Ovary (tissue), 7 donors: ENCODE measurements at regions not wholly inside any gene's neighbourhood (a gene's known extent, or its start where the extent isn't known, plus 50 kb on each side); places are given as distances from the start of the nearest gene placed in this dataset.

Source experiments
- DNase-seq, 5 donors: peaks; one replicate each; pipeline ENCODE4 v3.0.0-alpha.2; 2019 to 2020
- H3K27ac ChIP-seq, 2 donors: fragments of 200-600 bp; one replicate each; pipeline versions ENCODE4 v1.5.1 to v1.8.0; 2019 to 2022
- H3K27me3 ChIP-seq: fragments of 200-600 bp; one replicate; pipeline ENCODE4 v1.8.0; 2022
- H3K36me3 ChIP-seq: fragments of 200-600 bp; sonication (generic); one replicate; pipeline ENCODE4 v1.5.1; 2019
- H3K4me1 ChIP-seq: one replicate; pipeline ENCODE4 v1.8.1; 2013; ENCODE audit warnings: mild to moderate bottlenecking, moderate library complexity; ENCODE audit not compliant: insufficient read depth
- H3K4me3 ChIP-seq: fragments of 200-600 bp; sonication (generic); one replicate; pipeline ENCODE4 v1.5.1; 2017
- H3K9me3 ChIP-seq, 2 donors: fragments of 200-600 bp in 1 of 2; sonication (generic) in 1 of 2; one replicate each; pipeline versions ENCODE4 v1.5.1 to v1.8.1; 2013 to 2019; ENCODE audit warnings: mild to moderate bottlenecking in 1 of 2, moderate library complexity in 1 of 2
- CTCF ChIP-seq, 3 donors: fragments of 450-650 bp in 2 of 3; fragments of 200-600 bp in 1 of 3; IDR thresholded peaks; one replicate each; pipeline versions ENCODE4 v1.5.1 to v1.8.0; 2016 to 2022; ENCODE audit warnings: antibody characterized with exemption in 3 of 3, mild to moderate bottlenecking in 1 of 3
- EP300 ChIP-seq: sonication (generic); formaldehyde crosslinking; IDR thresholded peaks from one replicate; pipeline ENCODE4 v1.6.1; 2017; ENCODE audit warnings: antibody characterized with exemption
- POLR2A ChIP-seq: fragments of 450-650 bp; IDR thresholded peaks from one replicate; pipeline ENCODE4 v1.6.1; 2017; ENCODE audit warnings: antibody characterized with exemption, mild to moderate bottlenecking, moderate library complexity
- WGBS, 3 donors: extraction: QIAGEN DNeasy Blood & Tissue Kit in 1 of 3; methylation state at CpG; one replicate each; pipeline versions ENCODE4 v1.1.5 to v1.1.7; 2013 to 2017; 5-methylcytosine and 5-hydroxymethylcytosine counted together
- intact Hi-C, 4 donors: fragments of 100-400 bp; cut with DNase I; formaldehyde crosslinking; loops; one replicate each; pipeline versions ENCODE4 v1.11.0 to v1.15.1; 2022 to 2023
- donor health status: DM: no; HTN: no; CAD: no; lungs with moderate emphysema.
- donor health status: DM: no; HTN: no; CAD: no.
- donor health status: Bipolar disorder and iron deficiency.
- donor health status: DM: no; HTN: no; CAD: no.
- donor health status: DM: yes; HTN: yes; CAD: no.

GRCh38 chr15:93469994-93470393 lies 381.0 kb upstream of the RGMA start:
- TF ChIP-seq POLR2A = no peak
- TF ChIP-seq EP300 = no peak
- no peak for TF ChIP-seq CTCF (IDR thresholded peaks at IDR 0.05)
- no peak overlapping the region for H3K27ac ChIP-seq
- peak in 1 of 5 donors; percentile 45 for DNase-seq
- intact Hi-C loops = loop anchor here in 1 of 4 donors (10.0 kb wide), 1 partner anchor 385 kb away; the partner anchor contains the start of gene RGMA
- H3K9me3 ChIP-seq = no peaks in the 10 kb centered on the region
- no peaks in the 10 kb centered on the region for H3K36me3 ChIP-seq
- H3K4me1 ChIP-seq = no peaks in the 10 kb centered on the region
- 65 to 78% (median 75%) methylated on average over 12 of the region's 12 CpGs for WGBS, 3 donors
- no peak overlapping the region for H3K4me3 ChIP-seq
- H3K27me3 ChIP-seq = no peaks in the 10 kb centered on the region

GRCh38 chr15:93467337-93467736 lies 378.3 kb upstream of the RGMA start:
- 3 to 15% (median 11%) methylated on average over 3 of the region's 3 CpGs for WGBS, 3 donors
- intact Hi-C loops = no loop called here

GRCh38 chr15:93466380-93466779 lies 377.4 kb upstream of the RGMA start:
- no peaks in the 10 kb centered on the region for H3K36me3 ChIP-seq
- intact Hi-C loops = no loop called here
- no peaks in the 10 kb centered on the region for H3K27me3 ChIP-seq
- no peak for TF ChIP-seq POLR2A
- TF ChIP-seq EP300 = no peak
- TF ChIP-seq CTCF (IDR thresholded peaks at IDR 0.05) = no peak
- H3K9me3 ChIP-seq = no peaks in the 10 kb centered on the region
- H3K4me1 ChIP-seq = no peaks in the 10 kb centered on the region
- no peak for DNase-seq
- H3K27ac ChIP-seq = no peak overlapping the region
- WGBS, 3 donors = 78 to 87% (median 85%) methylated on average over 1 of the region's 1 CpG
- no peak overlapping the region for H3K4me3 ChIP-seq

More at GRCh38 chr15:93467337-93467736, 378.3 kb upstream of the RGMA start:
- Histone ChIP-seq H3K4me1 (no peaks in the 10 kb centered on the region), H3K36me3 (no peaks in the 10 kb centered on the region), H3K27ac (no peak overlapping the region), H3K4me3 (no peak overlapping the region), H3K27me3 (no peaks in the 10 kb centered on the region), H3K9me3 (no peaks in the 10 kb centered on the region)
- TF ChIP-seq CTCF (IDR thresholded peaks at IDR 0.05) = no peak
- no peak for TF ChIP-seq EP300
- no peak for TF ChIP-seq POLR2A
- DNase-seq = peak in 1 of 5 donors; percentile 83

- WGBS, 3 donors = 77 to 90% (median 80%) methylated on average over 4 of the region's 4 CpGs
- Histone ChIP-seq H3K27ac (no peak overlapping the region), H3K27me3 (no peaks in the 10 kb centered on the region), H3K4me1 (no peaks in the 10 kb centered on the region), H3K4me3 (no peak overlapping the region), H3K9me3 (no peaks in the 10 kb centered on the region), H3K36me3 (no peaks in the 10 kb centered on the region)
- no peak for DNase-seq
- intact Hi-C loops = no loop called here
- TF ChIP-seq CTCF (IDR thresholded peaks at IDR 0.05) = no peak
- TF ChIP-seq POLR2A = no peak
- TF ChIP-seq EP300 = no peak
Measured at GRCh38 chr15:93462690-93463089, 373.7 kb upstream of the RGMA start.
